ENCODE measurements at regions not wholly inside any gene's neighbourhood (a gene's known extent, or its start where the extent isn't known, plus 50 kb on each side); places are given as distances from the start of the nearest gene placed in this dataset.

- H3K9me3 ChIP-seq (ENCODE audit: low read length): peaks cover 6% of the 10 kb centered on the region
- H3K9ac ChIP-seq (ENCODE audit: low read length): no peak overlapping the region
- no peaks in the 10 kb centered on the region for H3K79me2 ChIP-seq (replicated peaks; ENCODE audit: insufficient read depth, low read length)
Observed at GRCh38 chr12:97387844-97388243, 74.8 kb upstream of the RMST start.

GRCh38 chr12:97394657-97395056 lies 67.9 kb upstream of the RMST start:
- no peaks in the 10 kb centered on the region for H3F3A ChIP-seq (ENCODE audit: insufficient read depth, low read length, poor library complexity, severe bottlenecking)
- H3K4me3 ChIP-seq (ENCODE audit: low read length): no peak overlapping the region
- H3K9me3 ChIP-seq (ENCODE audit: low read length): no peaks in the 10 kb centered on the region
- H3K36me3 ChIP-seq (ENCODE audit: insufficient read depth, low read length): no peaks in the 10 kb centered on the region
- no peaks in the 10 kb centered on the region for H3K27me3 ChIP-seq (ENCODE audit: insufficient read depth, low read depth, low read length)
- no peaks in the 10 kb centered on the region for H3K79me2 ChIP-seq (replicated peaks; ENCODE audit: insufficient read depth, low read length)
- no peak overlapping the region for H3K4me2 ChIP-seq (ENCODE audit: low read length)
- no peak for TF ChIP-seq POLR2AphosphoS5 (IDR thresholded peaks at IDR 0.05)
- no peak for TF ChIP-seq MXI1 (conservative IDR thresholded peaks at IDR 0.05; ENCODE audit: poor library complexity, severe bottlenecking)
- TF ChIP-seq TAF1 (IDR thresholded peaks at IDR 0.05; ENCODE audit: low read depth): no peak
- no peaks in the 10 kb centered on the region for H4K20me1 ChIP-seq (ENCODE audit: insufficient read depth)
- no peak overlapping the region for H3K9ac ChIP-seq (ENCODE audit: low read length)
- H3K9me2 ChIP-seq (ENCODE audit: insufficient read depth, low read length): no peaks in the 10 kb centered on the region
- no peak overlapping the region for H2AFZ ChIP-seq (ENCODE audit: low read depth, low read length)
- no peak overlapping the region for H3K27ac ChIP-seq (ENCODE audit: low read length)

More at GRCh38 chr12:97387844-97388243, 74.8 kb upstream of the RMST start:
- no peaks in the 10 kb centered on the region for H3K36me3 ChIP-seq (ENCODE audit: insufficient read depth, low read length)
- no peak for TF ChIP-seq SMC3 (conservative IDR thresholded peaks at IDR 0.05; ENCODE audit: poor library complexity)
- TF ChIP-seq TAF1 (IDR thresholded peaks at IDR 0.05; ENCODE audit: low read depth): no peak
- TF ChIP-seq POLR2AphosphoS5 (IDR thresholded peaks at IDR 0.05): no peak
- TF ChIP-seq MXI1 (conservative IDR thresholded peaks at IDR 0.05; ENCODE audit: poor library complexity, severe bottlenecking): no peak
- H3K4me3 ChIP-seq (ENCODE audit: low read length): no peak overlapping the region
- no peaks in the 10 kb centered on the region for H3F3A ChIP-seq (ENCODE audit: insufficient read depth, low read length, poor library complexity, severe bottlenecking)
- no peak overlapping the region for H3K27ac ChIP-seq (ENCODE audit: low read length)
- H2AFZ ChIP-seq (ENCODE audit: low read depth, low read length): no peak overlapping the region
- H3K4me2 ChIP-seq (ENCODE audit: low read length): no peak overlapping the region
- no peaks in the 10 kb centered on the region for H3K27me3 ChIP-seq (ENCODE audit: insufficient read depth, low read depth, low read length)
- H4K20me1 ChIP-seq (ENCODE audit: insufficient read depth): no peaks in the 10 kb centered on the region
- no peaks in the 10 kb centered on the region for H3K9me2 ChIP-seq (ENCODE audit: insufficient read depth, low read length)

- H3K9me2 ChIP-seq (ENCODE audit: insufficient read depth, low read length): no peaks in the 10 kb centered on the region
- no peak overlapping the region for H3K27ac ChIP-seq (ENCODE audit: low read length)
- H3K4me3 ChIP-seq (ENCODE audit: low read length): no peak overlapping the region
- no peaks in the 10 kb centered on the region for H3F3A ChIP-seq (ENCODE audit: insufficient read depth, low read length, poor library complexity, severe bottlenecking)
- H3K9ac ChIP-seq (ENCODE audit: low read length): no peak overlapping the region
- TF ChIP-seq MXI1 (conservative IDR thresholded peaks at IDR 0.05; ENCODE audit: poor library complexity, severe bottlenecking) (no peak), TAF1 (IDR thresholded peaks at IDR 0.05; ENCODE audit: low read depth) (no peak), EZH2 (IDR thresholded peaks at IDR 0.05; ENCODE audit: borderline replicate concordance, insufficient read depth, low read length, poor library complexity, severe bottlenecking) (no peak), SMC3 (conservative IDR thresholded peaks at IDR 0.05; ENCODE audit: poor library complexity) (no peak), REST (IDR thresholded peaks at IDR 0.05; ENCODE audit: borderline replicate concordance) (no peak), CTCF (IDR thresholded peaks at IDR 0.05; ENCODE audit: poor library complexity, severe bottlenecking) (no peak), POLR2AphosphoS5 (IDR thresholded peaks at IDR 0.05) (no peak), EP300 (conservative IDR thresholded peaks at IDR 0.05; ENCODE audit: poor library complexity, severe bottlenecking) (no peak), RAD21 (conservative IDR thresholded peaks at IDR 0.05) (no peak)
- H3K9me3 ChIP-seq (ENCODE audit: low read length): no peaks in the 10 kb centered on the region
- no peaks in the 10 kb centered on the region for H3K27me3 ChIP-seq (ENCODE audit: insufficient read depth, low read depth, low read length)
- no peaks in the 10 kb centered on the region for H4K20me1 ChIP-seq (ENCODE audit: insufficient read depth)
- H3K4me2 ChIP-seq (ENCODE audit: low read length): no peak overlapping the region
- no peaks in the 10 kb centered on the region for H3K36me3 ChIP-seq (ENCODE audit: insufficient read depth, low read length)
- H2AFZ ChIP-seq (ENCODE audit: low read depth, low read length): no peak overlapping the region
- H3K79me2 ChIP-seq (replicated peaks; ENCODE audit: insufficient read depth, low read length): no peaks in the 10 kb centered on the region
Observed at GRCh38 chr12:97397008-97397407, 65.6 kb upstream of the RMST start.

All from neural cell (in vitro differentiated cells).